GM12892 (cell line): ENCODE measurements at regions not wholly inside any gene's neighbourhood (a gene's known extent, or its start where the extent isn't known, plus 50 kb on each side); places are given as distances from the start of the nearest gene placed in this dataset.

Source experiments
- POLR2A ChIP-seq: IDR thresholded peaks from 2 replicates; pipeline ENCODE4 v1.6.1; 2011; ENCODE audit warnings: low read depth, low read length, control low read depth
- POLR2AphosphoS5 ChIP-seq: IDR thresholded peaks from 2 replicates; pipeline ENCODE4 v1.6.1; 2011; ENCODE audit warnings: low read depth, low read length, control low read depth

GRCh38 chr18:61683856-61684255 is 209.0 kb downstream of the RNF152 start:
- no peak for TF ChIP-seq POLR2A
- TF ChIP-seq POLR2AphosphoS5 = no peak
